ENCODE measurements at regions not wholly inside any gene's neighbourhood (a gene's known extent, or its start where the extent isn't known, plus 50 kb on each side); places are given as distances from the start of the nearest gene placed in this dataset.

DNA sequence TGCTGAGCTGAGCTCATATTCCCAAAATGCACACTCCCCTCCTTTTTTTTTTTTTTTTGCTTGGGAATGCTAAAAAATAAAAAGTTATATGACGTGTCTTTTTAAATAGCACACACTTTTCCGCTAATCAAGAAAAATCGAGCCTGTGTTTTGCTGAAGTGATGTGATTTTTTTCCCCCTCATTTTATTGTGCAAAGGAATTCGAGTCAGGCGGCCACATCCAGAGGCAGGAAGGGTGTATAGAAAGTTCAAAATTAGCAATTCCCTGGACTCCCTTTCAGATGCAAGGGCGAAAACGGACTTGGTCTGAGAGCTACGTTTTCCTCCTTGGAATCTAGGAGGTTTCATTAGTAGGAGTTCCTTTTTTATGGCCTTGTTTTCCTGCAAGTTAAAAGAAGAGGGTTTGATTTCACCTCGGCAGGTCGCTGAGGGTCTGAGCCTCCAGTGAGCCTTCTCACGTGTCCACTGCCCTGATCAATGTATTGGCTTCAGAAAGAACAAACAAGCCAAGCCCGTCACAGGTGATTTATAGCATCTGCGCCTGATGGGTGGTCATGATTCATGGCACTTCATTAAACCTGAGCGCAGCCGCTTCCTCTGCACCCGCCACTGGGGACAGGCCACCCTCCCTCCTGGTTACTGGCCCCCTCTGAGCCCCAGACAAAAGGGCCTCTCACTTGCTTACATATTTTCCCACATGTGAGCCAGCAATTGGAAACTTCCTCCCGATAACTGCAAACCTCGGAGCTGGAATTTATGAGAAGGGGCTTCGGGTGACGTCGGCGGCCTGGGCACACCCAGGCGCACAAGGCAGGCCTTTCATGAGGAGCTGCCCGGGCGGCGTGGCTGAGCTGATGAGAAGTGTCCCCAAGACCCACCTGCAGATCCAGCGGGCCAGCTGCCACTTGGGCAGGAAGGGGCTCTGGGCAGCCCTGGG, 64.4 kb upstream of the LINC01488 start:
- no CpG with 5 or more reads among the region's 27 CpGs for WGBS, 2 donors (ENCODE audit: extremely low coverage in 2 of 2, insufficient read length in 2 of 2, insufficient replicate concordance in 1 of 2)
- Histone ChIP-seq H4K91ac (ENCODE audit: low read depth, low read length, poor library complexity) (no peak overlapping the region), H3K9ac (ENCODE audit: low read depth, low read length, poor library complexity) (no peak overlapping the region), H3K9me3 (replicated peaks in 1 of 2; ENCODE audit: control insufficient read depth in 2 of 2, insufficient read depth in 1 of 2, low read depth in 1 of 2, low read length in 2 of 2) (no peaks in the 10 kb centered on the region), H3K14ac (ENCODE audit: low read length) (no peak overlapping the region), H2BK12ac (ENCODE audit: low read length) (peak overlapping the region; percentile 65), H3K27me3 (ENCODE audit: control insufficient read depth in 3 of 3, insufficient read depth in 3 of 3, low read depth in 1 of 3, low read length in 3 of 3) (no peaks in the 10 kb centered on the region), H3K4ac (ENCODE audit: low read length) (peak overlapping the region; percentile 89), H3K27ac (replicated peaks; ENCODE audit: low read length) (no peak overlapping the region), H3K23ac (ENCODE audit: low read depth, low read length, poor library complexity) (peak overlapping the region; percentile 4), H2BK15ac (ENCODE audit: low read length) (peak overlapping the region; percentile 90), H3K4me3 (ENCODE audit: low read length in 2 of 2) (no peak overlapping the region), H3K79me1 (ENCODE audit: low read depth, low read length) (no peaks in the 10 kb centered on the region), H3K4me2 (ENCODE audit: insufficient read depth, low read length, poor library complexity, severe bottlenecking) (no peak overlapping the region), H2AFZ (ENCODE audit: low read length) (peak overlapping the region; percentile 13), H4K8ac (ENCODE audit: low read depth, low read length) (no peak overlapping the region), H3K18ac (ENCODE audit: low read length) (peak overlapping the region; percentile 86), H3K36me3 (replicated peaks in 1 of 2; ENCODE audit: control insufficient read depth in 2 of 2, insufficient read depth in 2 of 2, low read length in 2 of 2) (no peaks in the 10 kb centered on the region), H3K4me1 (ENCODE audit: control insufficient read depth in 2 of 2, insufficient read depth in 1 of 2, low read depth in 1 of 2, low read length in 2 of 2) (peaks cover 2 to 8% of the 10 kb centered on the region in 2 donors), H2BK120ac (ENCODE audit: low read depth, low read length) (no peak overlapping the region), H2AK5ac (ENCODE audit: low read depth, low read length) (peak overlapping the region; percentile 72), H2BK5ac (ENCODE audit: low read length) (no peak overlapping the region)
- DNase-seq (ENCODE audit: low spot score), result no peak

DNA sequence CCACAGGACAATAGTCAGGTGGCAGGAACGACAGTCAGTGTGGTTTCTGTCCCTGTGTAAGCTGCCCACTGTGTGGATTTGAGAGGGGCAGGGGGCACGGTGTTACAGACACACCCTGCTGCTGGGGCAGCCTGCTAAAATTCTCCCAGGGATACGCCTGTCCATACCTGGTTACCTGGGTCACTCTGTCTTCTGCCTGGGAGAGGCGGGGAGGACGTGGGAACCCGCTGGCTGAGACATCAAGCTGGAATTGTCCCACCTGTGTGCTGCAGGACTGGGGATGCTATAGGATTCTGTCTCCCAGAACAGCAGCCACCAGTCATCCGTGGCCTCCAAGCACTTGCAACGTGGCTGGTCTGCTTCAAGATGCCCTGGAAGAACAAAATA, 63.8 kb upstream of the LINC01488 start:
- Histone ChIP-seq H2AK5ac (ENCODE audit: low read depth, low read length) (peak overlapping the region; percentile 72), H2BK120ac (ENCODE audit: low read depth, low read length) (no peak overlapping the region), H4K8ac (ENCODE audit: low read depth, low read length) (no peak overlapping the region), H3K4ac (ENCODE audit: low read length) (peak overlapping the region; percentile 89), H2BK5ac (ENCODE audit: low read length) (no peak overlapping the region), H2BK12ac (ENCODE audit: low read length) (peak overlapping the region; percentile 65), H3K36me3 (replicated peaks in 1 of 2; ENCODE audit: control insufficient read depth in 2 of 2, insufficient read depth in 2 of 2, low read length in 2 of 2) (no peaks in the 10 kb centered on the region), H3K18ac (ENCODE audit: low read length) (peak overlapping the region; percentile 86), H3K9ac (ENCODE audit: low read depth, low read length, poor library complexity) (no peak overlapping the region), H4K91ac (ENCODE audit: low read depth, low read length, poor library complexity) (no peak overlapping the region), H3K9me3 (replicated peaks in 1 of 2; ENCODE audit: control insufficient read depth in 2 of 2, insufficient read depth in 1 of 2, low read depth in 1 of 2, low read length in 2 of 2) (no peaks in the 10 kb centered on the region), H3K79me1 (ENCODE audit: low read depth, low read length) (no peaks in the 10 kb centered on the region), H3K14ac (ENCODE audit: low read length) (no peak overlapping the region), H2BK15ac (ENCODE audit: low read length) (peak overlapping the region; percentile 90), H3K27me3 (ENCODE audit: control insufficient read depth in 3 of 3, insufficient read depth in 3 of 3, low read depth in 1 of 3, low read length in 3 of 3) (no peaks in the 10 kb centered on the region), H3K4me2 (ENCODE audit: insufficient read depth, low read length, poor library complexity, severe bottlenecking) (no peak overlapping the region), H3K23ac (ENCODE audit: low read depth, low read length, poor library complexity) (peak overlapping the region; percentile 4), H3K4me1 (ENCODE audit: control insufficient read depth in 2 of 2, insufficient read depth in 1 of 2, low read depth in 1 of 2, low read length in 2 of 2) (peaks cover 2 to 8% of the 10 kb centered on the region in 2 donors), H3K4me3 (ENCODE audit: low read length in 2 of 2) (no peak overlapping the region), H3K27ac (replicated peaks; ENCODE audit: low read length) (no peak overlapping the region), H2AFZ (ENCODE audit: low read length) (no peak overlapping the region)
- DNase-seq (ENCODE audit: low spot score), result no peak
- WGBS, 2 donors (ENCODE audit: extremely low coverage in 2 of 2, insufficient read length in 2 of 2, insufficient replicate concordance in 1 of 2), result no CpG with 5 or more reads among the region's 8 CpGs

- H3K27ac ChIP-seq (replicated peaks; ENCODE audit: low read length), result no peak overlapping the region
- H2BK12ac ChIP-seq (ENCODE audit: low read length), result peak overlapping the region; percentile 42
- peak overlapping the region; percentile 49 for H2BK15ac ChIP-seq (ENCODE audit: low read length)
- H2BK5ac ChIP-seq (ENCODE audit: low read length), result no peak overlapping the region
- no peak overlapping the region for H3K4me2 ChIP-seq (ENCODE audit: insufficient read depth, low read length, poor library complexity, severe bottlenecking)
- WGBS, 2 donors (ENCODE audit: extremely low coverage in 2 of 2, insufficient read length in 2 of 2, insufficient replicate concordance in 1 of 2), result no CpG with 5 or more reads among the region's 14 CpGs
- no peak overlapping the region for H3K18ac ChIP-seq (ENCODE audit: low read length)
- no peak overlapping the region for H3K4ac ChIP-seq (ENCODE audit: low read length)
- no peak overlapping the region for H2AFZ ChIP-seq (ENCODE audit: low read length)
- no peak overlapping the region for H4K8ac ChIP-seq (ENCODE audit: low read depth, low read length)
- H3K4me3 ChIP-seq (ENCODE audit: low read length in 2 of 2), result no peak overlapping the region
- peaks cover 2 to 8% of the 10 kb centered on the region in 2 donors for H3K4me1 ChIP-seq (ENCODE audit: control insufficient read depth in 2 of 2, insufficient read depth in 1 of 2, low read depth in 1 of 2, low read length in 2 of 2)
- H3K36me3 ChIP-seq (replicated peaks in 1 of 2; ENCODE audit: control insufficient read depth in 2 of 2, insufficient read depth in 2 of 2, low read length in 2 of 2), result no peaks in the 10 kb centered on the region
- peak overlapping the region; percentile 9 for H3K9ac ChIP-seq (ENCODE audit: low read depth, low read length, poor library complexity)
- no peak overlapping the region for H3K23ac ChIP-seq (ENCODE audit: low read depth, low read length, poor library complexity)
- H3K27me3 ChIP-seq (ENCODE audit: control insufficient read depth in 3 of 3, insufficient read depth in 3 of 3, low read depth in 1 of 3, low read length in 3 of 3), result no peaks in the 10 kb centered on the region
- no peaks in the 10 kb centered on the region for H3K9me3 ChIP-seq (replicated peaks in 1 of 2; ENCODE audit: control insufficient read depth in 2 of 2, insufficient read depth in 1 of 2, low read depth in 1 of 2, low read length in 2 of 2)
- DNase-seq (ENCODE audit: low spot score), result no peak
- H4K91ac ChIP-seq (ENCODE audit: low read depth, low read length, poor library complexity), result no peak overlapping the region
- H2AK5ac ChIP-seq (ENCODE audit: low read depth, low read length), result peak overlapping the region; percentile 57
- no peaks in the 10 kb centered on the region for H3K79me1 ChIP-seq (ENCODE audit: low read depth, low read length)
- no peak overlapping the region for H2BK120ac ChIP-seq (ENCODE audit: low read depth, low read length)
- no peak overlapping the region for H3K14ac ChIP-seq (ENCODE audit: low read length)
These were observed 62.7 kb upstream of the LINC01488 start for GRCh38 chr11:69418576-69419296.

Data from neuronal stem cell (in vitro differentiated cells).